ENCODE measurements at regions not wholly inside any gene's neighbourhood (a gene's known extent, or its start where the extent isn't known, plus 50 kb on each side); places are given as distances from the start of the nearest gene placed in this dataset.

GRCh38 chr6:122347280-122347679, 52.2 kb upstream of the HSF2 start:
- H3K36me3 ChIP-seq (ENCODE audit: control insufficient read depth in 2 of 2, insufficient read depth in 1 of 2, low read length in 2 of 2) = no peaks in the 10 kb centered on the region
- H3K4me1 ChIP-seq (ENCODE audit: control insufficient read depth, insufficient read depth, low read length) = no peaks in the 10 kb centered on the region
- no peaks in the 10 kb centered on the region for H3K9me3 ChIP-seq (ENCODE audit: control insufficient read depth, insufficient read depth, low read depth, low read length)
- TF ChIP-seq ZNF658 (tag by site-specific recombination; IDR thresholded peaks at IDR 0.05) (no peak), ZSCAN5A (tag by site-specific recombination; IDR thresholded peaks at IDR 0.05) (no peak), ZNF214 (tag by site-specific recombination; IDR thresholded peaks at IDR 0.05; ENCODE audit: borderline replicate concordance) (no peak), OSR2 (tag by site-specific recombination; IDR thresholded peaks at IDR 0.05) (no peak), ZNF221 (tag by site-specific recombination; IDR thresholded peaks at IDR 0.05; ENCODE audit: borderline replicate concordance) (no peak), ZSCAN18 (tag by site-specific recombination; IDR thresholded peaks at IDR 0.05) (no peak)
- no peak overlapping the region for H3K4me3 ChIP-seq (ENCODE audit: low read depth, low read length)
- no peak overlapping the region for H3K27ac ChIP-seq (ENCODE audit: extremely low read depth, low read depth, low read length)
- POLR2A ChIA-PET = no interaction called here
- CTCF ChIA-PET = no interaction called here

GRCh38 chr6:122347751-122348150, 51.7 kb upstream of the HSF2 start:
- CTCF ChIA-PET = interaction anchor here (0.7 kb wide), 2 partner anchors 34 to 315 kb away, joined by 3 to 4 read pairs; no protein-coding TSS in a partner anchor
- TF ChIP-seq ZNF362 (tag by site-specific recombination; IDR thresholded peaks at IDR 0.05) (no peak), KLF8 (tag by site-specific recombination; IDR thresholded peaks at IDR 0.05) (no peak), ZNF510 (tag by site-specific recombination; IDR thresholded peaks at IDR 0.05; ENCODE audit: insufficient replicate concordance) (no peak)
- Histone ChIP-seq H3K4me3 (ENCODE audit: low read depth, low read length) (no peak overlapping the region), H3K36me3 (ENCODE audit: control insufficient read depth in 2 of 2, insufficient read depth in 1 of 2, low read length in 2 of 2) (no peaks in the 10 kb centered on the region), H3K4me1 (ENCODE audit: control insufficient read depth, insufficient read depth, low read length) (no peaks in the 10 kb centered on the region), H3K9me3 (ENCODE audit: control insufficient read depth, insufficient read depth, low read depth, low read length) (no peaks in the 10 kb centered on the region), H3K27ac (ENCODE audit: extremely low read depth, low read depth, low read length) (no peak overlapping the region)
- POLR2A ChIA-PET = no interaction called here
